Breast epithelium (tissue), 4 donors: ENCODE measurements at regions not wholly inside any gene's neighbourhood (a gene's known extent, or its start where the extent isn't known, plus 50 kb on each side); places are given as distances from the start of the nearest gene placed in this dataset.
A peak's percentile ranks its signal among the peaks of the same experiment; 100 is the strongest.

ENCODE experiments used
- DNase-seq, 2 donors: peaks; one replicate each; pipeline ENCODE4 v3.0.0-alpha.2; 2019; ENCODE audit warnings: low spot score in 2 of 2
- H3K27ac ChIP-seq, 2 donors: fragments of 200-600 bp; sonication (generic) in 1 of 2; one replicate each; pipeline ENCODE4 v1.5.1; 2016 to 2019; ENCODE audit warnings: mild to moderate bottlenecking in 1 of 2
- H3K27me3 ChIP-seq, 2 donors: fragments of 200-600 bp; sonication (generic) in 1 of 2; one replicate each; pipeline versions ENCODE4 v1.5.1 to v1.6.0; 2017 to 2019; ENCODE audit warnings: control low read depth in 1 of 2, mild to moderate bottlenecking in 1 of 2
- H3K36me3 ChIP-seq: fragments of 200-600 bp; one replicate; pipeline ENCODE4 v1.5.1; 2019
- H3K4me1 ChIP-seq, 2 donors: fragments of 200-600 bp; sonication (generic); one replicate each; pipeline ENCODE4 v1.5.1; 2016 to 2019; ENCODE audit warnings: control low read depth in 1 of 2
- H3K4me3 ChIP-seq, 3 donors: fragments of 200-600 bp; sonication (generic); 1 replicate in 2 of 3; 2 replicates in 1 of 3; pipeline ENCODE4 v1.5.1; 2016 to 2019; ENCODE audit warnings: mild to moderate bottlenecking in 3 of 3, moderate library complexity in 2 of 3
- H3K9me3 ChIP-seq, 2 donors: fragments of 200-600 bp; sonication (generic) in 1 of 2; one replicate each; pipeline ENCODE4 v1.5.1; 2016 to 2019; ENCODE audit warnings: control low read depth in 1 of 2
- POLR2A ChIP-seq: fragments of 450-650 bp; IDR thresholded peaks from one replicate; pipeline ENCODE4 v1.6.1; 2016; ENCODE audit warnings: antibody characterized with exemption, mild to moderate bottlenecking, moderate library complexity
- POLR2AphosphoS5 ChIP-seq, 3 donors: sonication (generic); formaldehyde crosslinking; IDR thresholded peaks; one replicate each; pipeline ENCODE4 v1.6.1; 2017; ENCODE audit warnings: antibody characterized with exemption in 3 of 3
- intact Hi-C: fragments of 100-400 bp; cut with DNase I; formaldehyde crosslinking; loops from one replicate; pipeline ENCODE4 v1.15.1; 2023; ENCODE audit warnings: low total_unique reads
- TF ChIP-seq, protein P1 (sequence below), 3 donors: fragments of 450-650 bp; IDR thresholded peaks; one replicate each; pipeline ENCODE4 v1.5.1; 2016 to 2017; ENCODE audit warnings: antibody characterized with exemption in 3 of 3, mild to moderate bottlenecking in 3 of 3, moderate library complexity in 3 of 3

DNA sequence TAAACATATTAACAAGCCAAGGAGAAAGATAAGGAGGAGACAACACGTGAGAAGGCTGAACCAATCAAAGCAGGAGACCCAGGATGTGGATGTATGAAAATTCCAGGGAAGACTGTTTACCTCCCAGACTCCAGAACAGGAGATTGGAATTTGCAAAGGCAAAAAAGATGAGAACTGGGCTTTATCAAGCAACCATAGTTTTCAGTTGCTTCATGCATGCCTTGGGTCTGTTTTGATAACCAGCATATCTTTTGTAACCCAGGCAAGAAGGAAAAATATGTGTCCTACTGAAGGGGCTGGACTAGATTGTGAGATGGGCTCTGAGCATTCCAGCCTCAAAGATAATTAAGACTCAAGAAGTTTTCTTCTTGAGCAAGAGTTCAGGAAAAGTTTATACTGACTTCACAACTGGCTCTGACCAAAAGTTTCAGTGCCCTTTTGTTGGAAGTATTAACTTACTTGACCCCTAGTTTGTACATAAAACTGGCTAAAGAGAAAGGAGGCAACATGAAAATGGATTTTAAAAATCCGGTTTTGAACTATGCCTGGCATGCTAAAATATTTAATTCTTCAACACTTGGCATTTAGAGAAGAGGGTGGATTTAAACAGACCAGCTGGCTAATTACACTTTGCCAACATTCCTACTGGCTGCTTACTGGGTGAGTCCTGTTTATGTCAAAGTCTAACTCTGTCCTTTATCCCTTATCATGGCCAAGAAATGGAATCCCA lies 79.3 kb upstream of the CD28 start:
- no peak for DNase-seq
- intact Hi-C loops = no loop called here
- Histone ChIP-seq H3K27ac (peak overlapping the region; percentile 26 to 71), H3K4me3 (no peak overlapping the region), H3K27me3 (no peaks in the 10 kb centered on the region), H3K9me3 (no peaks in the 10 kb centered on the region), H3K4me1 (peaks cover 0 to 5% of the 10 kb centered on the region in 2 donors), H3K36me3 (no peaks in the 10 kb centered on the region)
- TF ChIP-seq, protein P1, sequence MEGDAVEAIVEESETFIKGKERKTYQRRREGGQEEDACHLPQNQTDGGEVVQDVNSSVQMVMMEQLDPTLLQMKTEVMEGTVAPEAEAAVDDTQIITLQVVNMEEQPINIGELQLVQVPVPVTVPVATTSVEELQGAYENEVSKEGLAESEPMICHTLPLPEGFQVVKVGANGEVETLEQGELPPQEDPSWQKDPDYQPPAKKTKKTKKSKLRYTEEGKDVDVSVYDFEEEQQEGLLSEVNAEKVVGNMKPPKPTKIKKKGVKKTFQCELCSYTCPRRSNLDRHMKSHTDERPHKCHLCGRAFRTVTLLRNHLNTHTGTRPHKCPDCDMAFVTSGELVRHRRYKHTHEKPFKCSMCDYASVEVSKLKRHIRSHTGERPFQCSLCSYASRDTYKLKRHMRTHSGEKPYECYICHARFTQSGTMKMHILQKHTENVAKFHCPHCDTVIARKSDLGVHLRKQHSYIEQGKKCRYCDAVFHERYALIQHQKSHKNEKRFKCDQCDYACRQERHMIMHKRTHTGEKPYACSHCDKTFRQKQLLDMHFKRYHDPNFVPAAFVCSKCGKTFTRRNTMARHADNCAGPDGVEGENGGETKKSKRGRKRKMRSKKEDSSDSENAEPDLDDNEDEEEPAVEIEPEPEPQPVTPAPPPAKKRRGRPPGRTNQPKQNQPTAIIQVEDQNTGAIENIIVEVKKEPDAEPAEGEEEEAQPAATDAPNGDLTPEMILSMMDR (IDR thresholded peaks at IDR 0.05) = no peak
- TF ChIP-seq POLR2AphosphoS5 (IDR thresholded peaks at IDR 0.05) = peak in 1 of 3 donors; percentile 33

DNA sequence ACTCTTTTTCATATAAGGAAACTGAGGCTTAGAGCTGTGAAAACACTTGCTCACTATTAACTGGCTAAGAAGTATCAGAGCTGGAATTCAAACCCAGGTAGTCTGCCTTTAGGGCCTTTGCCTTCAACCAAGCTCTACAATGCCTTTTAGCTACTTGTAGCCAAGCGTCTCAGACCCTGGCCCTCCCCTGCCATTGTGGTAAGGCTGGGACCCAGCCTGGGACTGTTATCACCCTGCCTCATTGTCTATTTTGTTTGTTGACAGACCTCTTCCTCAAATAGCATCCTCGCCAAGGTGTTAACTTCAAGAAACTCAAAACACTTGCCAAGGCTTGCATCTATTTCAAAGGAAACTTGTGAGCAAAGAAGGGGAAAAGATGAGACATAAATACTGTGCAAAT lies 76.7 kb upstream of the CD28 start:
- H3K4me1 ChIP-seq = peaks cover 0 to 5% of the 10 kb centered on the region in 2 donors
- no peaks in the 10 kb centered on the region for H3K9me3 ChIP-seq
- intact Hi-C loops = no loop called here
- TF ChIP-seq POLR2A (no peak), POLR2AphosphoS5 (IDR thresholded peaks at IDR 0.05) (no peak)
- TF ChIP-seq, protein P1 (IDR thresholded peaks at IDR 0.05) = no peak
- no peaks in the 10 kb centered on the region for H3K27me3 ChIP-seq
- H3K27ac ChIP-seq = peak overlapping the region in 1 of 2 donors; percentile 41
- no peak overlapping the region for H3K4me3 ChIP-seq
- no peak for DNase-seq
- H3K36me3 ChIP-seq = no peaks in the 10 kb centered on the region

DNA sequence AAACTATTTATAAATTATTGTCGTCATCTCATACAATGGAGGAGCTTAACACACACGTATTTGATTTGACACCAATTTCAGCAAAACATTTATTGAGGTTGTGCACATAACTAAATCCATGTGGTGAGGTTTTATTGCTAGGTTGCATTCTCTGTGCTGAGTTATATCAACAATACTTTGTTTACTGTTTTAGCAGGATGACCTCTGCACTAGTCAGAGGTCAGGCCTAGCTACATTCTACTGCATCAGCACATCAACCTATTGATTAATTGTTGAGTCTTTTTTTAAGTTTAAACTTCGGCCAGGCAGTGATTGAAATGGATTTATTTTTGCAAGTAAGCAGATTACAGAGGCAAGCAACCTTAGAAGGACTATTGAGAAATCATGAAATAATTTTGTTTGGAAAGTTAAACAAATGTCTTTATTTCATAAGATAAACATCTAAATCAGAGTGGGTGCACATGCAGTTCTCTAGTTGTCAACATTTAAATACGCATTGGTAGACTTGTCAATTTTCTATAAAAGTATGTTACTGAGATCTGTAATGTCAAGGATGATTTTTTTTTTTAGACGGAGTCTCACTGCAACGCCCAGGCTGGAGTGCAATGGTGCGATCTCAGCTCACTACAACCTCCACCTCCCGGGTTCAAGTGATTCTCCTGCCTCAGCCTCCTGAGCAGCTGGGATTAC lies 75.2 kb upstream of the CD28 start:
- peak in 1 of 3 donors; percentile 64 for TF ChIP-seq POLR2AphosphoS5 (IDR thresholded peaks at IDR 0.05)
- TF ChIP-seq, protein P1 (IDR thresholded peaks at IDR 0.05) = no peak
- no peaks in the 10 kb centered on the region for H3K36me3 ChIP-seq
- intact Hi-C loops = no loop called here
- no peaks in the 10 kb centered on the region for H3K27me3 ChIP-seq
- H3K4me3 ChIP-seq = no peak overlapping the region
- peak overlapping the region; percentile 60 to 61 for H3K27ac ChIP-seq
- peaks cover 0 to 5% of the 10 kb centered on the region in 2 donors for H3K4me1 ChIP-seq
- H3K9me3 ChIP-seq = no peaks in the 10 kb centered on the region
- no peak for DNase-seq

DNA sequence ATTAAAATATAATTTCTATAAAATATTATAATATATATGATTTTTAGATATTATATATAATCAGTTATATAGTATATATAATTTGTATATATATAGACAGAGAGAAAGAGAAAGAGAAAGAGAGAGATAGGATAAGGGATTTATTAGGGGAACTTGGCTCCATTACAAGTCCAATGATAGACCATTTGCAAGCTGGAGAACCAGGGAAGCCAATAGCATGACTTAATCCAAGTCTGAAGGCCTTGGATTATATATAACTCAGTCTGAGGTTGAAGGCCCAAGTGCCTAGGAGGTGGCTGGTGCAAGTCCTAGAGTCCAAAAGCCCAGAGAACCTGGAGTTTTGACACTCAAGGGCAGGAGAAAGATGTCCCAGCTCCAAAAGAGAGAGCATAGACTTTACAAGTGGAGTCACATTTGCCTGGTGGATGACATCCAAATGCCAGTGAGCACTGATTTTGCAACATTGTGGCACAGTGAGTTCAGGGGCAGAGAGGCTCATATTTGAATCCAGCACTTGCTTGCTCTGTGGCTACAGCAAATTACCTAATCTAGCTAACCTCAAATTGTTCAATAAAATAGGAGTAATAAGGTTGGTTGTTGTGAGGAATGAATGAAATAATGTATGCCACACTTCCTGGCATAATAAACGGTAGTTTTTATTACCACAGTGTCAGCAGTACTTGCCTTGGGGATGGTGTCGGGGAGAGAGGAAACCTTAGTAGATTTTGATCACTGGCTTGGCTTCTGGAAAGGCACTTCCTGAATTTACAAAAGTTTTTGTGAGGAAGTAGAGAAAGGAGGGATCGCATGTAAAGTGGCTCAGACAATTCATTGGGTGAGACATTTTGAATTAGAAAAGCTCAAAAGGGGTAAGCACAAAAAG lies 69.6 kb upstream of the CD28 start:
- intact Hi-C loops = no loop called here
- peak in 1 of 2 donors; percentile 62 for DNase-seq

More for the DNA sequence above, 69.6 kb upstream of the CD28 start:
- no peaks in the 10 kb centered on the region for H3K27me3 ChIP-seq
- H3K4me1 ChIP-seq = no peaks in the 10 kb centered on the region
- peak overlapping the region; percentile 52 to 56 for H3K27ac ChIP-seq
- no peaks in the 10 kb centered on the region for H3K9me3 ChIP-seq
- no peak overlapping the region for H3K4me3 ChIP-seq
- H3K36me3 ChIP-seq = no peaks in the 10 kb centered on the region
- TF ChIP-seq POLR2AphosphoS5 (IDR thresholded peaks at IDR 0.05) (no peak), POLR2A (no peak)
- TF ChIP-seq, protein P1 (IDR thresholded peaks at IDR 0.05) = no peak
